H1 (cell line): ENCODE measurements at regions not wholly inside any gene's neighbourhood (a gene's known extent, or its start where the extent isn't known, plus 50 kb on each side); places are given as distances from the start of the nearest gene placed in this dataset.

Experiments
- HDAC2 ChIP-seq, 2 experiments: fragments of 300-600 bp in 1 of 2; sonication (generic) in 1 of 2; IDR thresholded peaks; 2 replicates each; pipeline ENCODE4 v1.6.1; 2011 to 2012; ENCODE audit warnings: low read depth in 2 of 2, low read length in 2 of 2, mild to moderate bottlenecking in 2 of 2, moderate library complexity in 2 of 2, borderline replicate concordance in 1 of 2, inconsistent platforms in 1 of 2
- YY1 ChIP-seq: IDR thresholded peaks from 2 replicates; pipeline ENCODE4 v1.6.1; 2011; ENCODE audit warnings: low read depth, mild to moderate bottlenecking, low read length
- TF ChIP-seq, protein P1 (sequence below), 3 experiments: IDR thresholded peaks; 1 replicate in 2 of 3; 2 replicates in 1 of 3; pipeline versions ENCODE4 v1.5.1 to v1.6.1; 2011; ENCODE audit warnings: low read length in 3 of 3, mild to moderate bottlenecking in 3 of 3, inconsistent platforms in 2 of 3, low read depth in 1 of 3, moderate library complexity in 1 of 3; ENCODE audit not compliant: insufficient read depth in 1 of 3; ENCODE audit errors: control extremely low read depth in 1 of 3

DNA sequence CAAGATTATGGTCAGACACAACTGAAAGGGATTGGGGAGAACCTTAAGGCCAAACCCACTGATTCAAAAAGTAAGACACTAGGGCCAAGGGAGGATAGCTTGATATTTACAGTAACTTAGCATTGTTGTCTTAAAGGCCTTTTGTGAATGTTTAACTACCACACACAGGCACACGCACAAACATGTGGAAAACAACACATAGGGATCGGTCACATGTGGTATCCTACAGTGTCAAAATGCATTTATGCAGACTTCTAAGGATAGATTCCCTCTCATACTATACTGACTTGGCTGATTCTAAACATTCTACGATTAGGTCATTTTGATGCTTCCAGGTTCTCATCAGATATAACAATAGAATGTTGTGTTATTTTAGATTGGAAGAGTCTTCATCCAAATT, 638.9 kb upstream of the LRRTM1 start:
- TF ChIP-seq HDAC2 (IDR thresholded peaks at IDR 0.05; ENCODE audit: borderline replicate concordance in 1 of 2, low read depth in 2 of 2, low read length in 2 of 2) (no peak), YY1 (no peak)
- TF ChIP-seq, protein P1, sequence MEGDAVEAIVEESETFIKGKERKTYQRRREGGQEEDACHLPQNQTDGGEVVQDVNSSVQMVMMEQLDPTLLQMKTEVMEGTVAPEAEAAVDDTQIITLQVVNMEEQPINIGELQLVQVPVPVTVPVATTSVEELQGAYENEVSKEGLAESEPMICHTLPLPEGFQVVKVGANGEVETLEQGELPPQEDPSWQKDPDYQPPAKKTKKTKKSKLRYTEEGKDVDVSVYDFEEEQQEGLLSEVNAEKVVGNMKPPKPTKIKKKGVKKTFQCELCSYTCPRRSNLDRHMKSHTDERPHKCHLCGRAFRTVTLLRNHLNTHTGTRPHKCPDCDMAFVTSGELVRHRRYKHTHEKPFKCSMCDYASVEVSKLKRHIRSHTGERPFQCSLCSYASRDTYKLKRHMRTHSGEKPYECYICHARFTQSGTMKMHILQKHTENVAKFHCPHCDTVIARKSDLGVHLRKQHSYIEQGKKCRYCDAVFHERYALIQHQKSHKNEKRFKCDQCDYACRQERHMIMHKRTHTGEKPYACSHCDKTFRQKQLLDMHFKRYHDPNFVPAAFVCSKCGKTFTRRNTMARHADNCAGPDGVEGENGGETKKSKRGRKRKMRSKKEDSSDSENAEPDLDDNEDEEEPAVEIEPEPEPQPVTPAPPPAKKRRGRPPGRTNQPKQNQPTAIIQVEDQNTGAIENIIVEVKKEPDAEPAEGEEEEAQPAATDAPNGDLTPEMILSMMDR (IDR thresholded peaks at IDR 0.05; ENCODE audit: control extremely low read depth in 1 of 3, insufficient read depth in 1 of 3, low read depth in 1 of 3, low read length in 3 of 3): no peak
